ENCODE measurements at regions not wholly inside any gene's neighbourhood (a gene's known extent, or its start where the extent isn't known, plus 50 kb on each side); places are given as distances from the start of the nearest gene placed in this dataset.

DNA sequence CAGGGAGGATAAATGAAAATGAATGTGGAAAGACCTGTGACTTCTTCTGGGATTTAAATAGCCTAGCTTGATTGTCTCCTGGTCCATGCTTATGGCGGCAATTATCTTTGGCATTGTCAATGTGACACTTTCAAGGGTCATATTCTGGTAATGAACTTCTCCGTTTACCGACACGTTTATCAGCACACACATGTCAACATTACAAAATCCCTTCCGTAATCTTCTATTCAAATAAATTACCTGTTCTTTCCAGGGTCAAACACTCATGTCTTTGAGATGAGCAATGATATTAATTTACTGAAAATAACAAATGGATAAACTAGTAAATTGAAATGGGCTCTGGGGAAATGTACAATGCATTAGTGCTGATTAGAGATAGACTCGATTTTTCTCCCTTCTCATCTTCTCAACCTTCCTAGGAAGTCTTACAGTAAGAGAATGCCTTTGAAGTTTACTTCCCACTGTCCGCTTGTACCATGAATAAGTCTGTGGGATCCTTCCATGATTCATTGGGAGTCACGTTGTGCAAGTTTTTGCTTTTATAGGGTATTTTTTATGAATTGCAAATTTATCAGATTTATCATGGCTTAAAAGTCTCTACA, 646.3 kb upstream of the LRATD1 start:
- Histone ChIP-seq H3K4me3 (ENCODE audit: low read length) (no peak overlapping the region), H3K9me2 (replicated peaks; ENCODE audit: insufficient read depth, low read length) (no peaks in the 10 kb centered on the region; the same call in 1 of the 2 replicates), H3K9ac (ENCODE audit: low read length) (no peak overlapping the region), H3K36me3 (ENCODE audit: insufficient read depth, low read length) (no peaks in the 10 kb centered on the region), H3K9me3 (ENCODE audit: low read length) (peaks cover 4% of the 10 kb centered on the region; the same call in 1 of the 2 replicates), H3K4me2 (ENCODE audit: low read depth, low read length, poor library complexity, severe bottlenecking) (no peak overlapping the region), H3K79me2 (ENCODE audit: low read length) (no peaks in the 10 kb centered on the region), H3K4me1 (ENCODE audit: low read length) (no peaks in the 10 kb centered on the region), H3K27me3 (ENCODE audit: low read length) (no peaks in the 10 kb centered on the region), H3K27ac (ENCODE audit: low read length) (no peak overlapping the region), H4K20me1 (ENCODE audit: insufficient read depth, low read depth, low read length) (no peaks in the 10 kb centered on the region), H2AFZ (ENCODE audit: low read length) (no peak overlapping the region)
- DNase-seq: no peak

DNA sequence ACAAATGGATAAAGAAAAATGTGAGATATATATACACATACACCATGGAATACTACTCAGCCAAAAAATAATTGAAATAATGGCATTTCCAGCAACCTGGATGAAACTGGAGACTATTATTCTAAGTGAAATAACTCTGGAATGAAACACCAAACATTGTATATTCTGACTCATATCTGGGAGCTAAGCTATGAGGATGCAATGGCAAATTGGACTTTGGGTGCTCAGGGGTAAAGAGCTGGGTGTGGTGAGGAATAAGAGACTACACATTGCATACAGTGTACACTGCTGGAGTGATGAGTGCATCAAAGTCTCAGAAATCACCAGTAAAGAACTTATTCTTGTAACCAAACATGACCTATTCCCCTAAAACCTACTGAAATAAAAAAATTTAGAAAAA, 636.0 kb upstream of the LRATD1 start:
- Histone ChIP-seq H3K4me3 (ENCODE audit: low read length) (no peak overlapping the region), H3K79me2 (ENCODE audit: low read length) (no peaks in the 10 kb centered on the region), H3K4me2 (ENCODE audit: low read depth, low read length, poor library complexity, severe bottlenecking) (no peak overlapping the region), H3K36me3 (ENCODE audit: insufficient read depth, low read length) (no peaks in the 10 kb centered on the region), H3K9me3 (ENCODE audit: low read length) (peaks cover 17% of the 10 kb centered on the region; the same call in 1 of the 2 replicates), H3K4me1 (ENCODE audit: low read length) (no peaks in the 10 kb centered on the region), H3K27me3 (ENCODE audit: low read length) (no peaks in the 10 kb centered on the region), H3K27ac (ENCODE audit: low read length) (no peak overlapping the region), H3K9me2 (replicated peaks; ENCODE audit: insufficient read depth, low read length) (no peaks in the 10 kb centered on the region), H2AFZ (ENCODE audit: low read length) (no peak overlapping the region), H4K20me1 (ENCODE audit: insufficient read depth, low read depth, low read length) (no peaks in the 10 kb centered on the region), H3K9ac (ENCODE audit: low read length) (no peak overlapping the region)
- DNase-seq: no peak

DNA sequence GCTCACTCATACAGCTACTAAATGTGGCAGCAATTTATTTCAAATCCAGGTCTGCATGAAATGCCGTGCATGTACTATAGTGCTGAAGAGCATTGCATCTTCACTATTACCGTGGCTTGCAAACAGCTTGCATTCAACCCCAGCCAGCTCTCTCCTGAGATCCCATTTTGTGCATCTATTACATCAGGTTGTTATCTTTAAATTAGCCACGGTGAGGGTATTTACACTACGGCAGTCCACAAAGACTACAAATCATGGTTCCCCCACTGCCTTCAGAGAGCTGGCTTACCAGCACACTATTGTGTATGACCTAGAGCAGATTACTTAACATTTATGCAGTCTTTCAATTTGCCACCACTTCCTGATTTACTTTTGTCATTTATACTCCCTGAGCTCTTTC, 621.3 kb upstream of the LRATD1 start:
- peaks cover 4% of the 10 kb centered on the region; the same call in 1 of the 2 replicates for H3K9me3 ChIP-seq (ENCODE audit: low read length)
- no peaks in the 10 kb centered on the region for H3K36me3 ChIP-seq (ENCODE audit: insufficient read depth, low read length)
- H3K27me3 ChIP-seq (ENCODE audit: low read length): no peaks in the 10 kb centered on the region
- no peak overlapping the region for H3K4me3 ChIP-seq (ENCODE audit: low read length)
- no peak overlapping the region for H3K27ac ChIP-seq (ENCODE audit: low read length)
- DNase-seq: no peak
- H3K9ac ChIP-seq (ENCODE audit: low read length): no peak overlapping the region
- no peaks in the 10 kb centered on the region for H3K79me2 ChIP-seq (ENCODE audit: low read length)
- 0 out of 2 replicates have a peak, but pooled peaks cover 1% of the 10 kb centered on the region for H3K9me2 ChIP-seq (replicated peaks; ENCODE audit: insufficient read depth, low read length)
- no peak overlapping the region for H3K4me2 ChIP-seq (ENCODE audit: low read depth, low read length, poor library complexity, severe bottlenecking)
- no peaks in the 10 kb centered on the region for H4K20me1 ChIP-seq (ENCODE audit: insufficient read depth, low read depth, low read length)
- no peak overlapping the region for H2AFZ ChIP-seq (ENCODE audit: low read length)
- H3K4me1 ChIP-seq (ENCODE audit: low read length): no peaks in the 10 kb centered on the region

GRCh38 chr2:14015113-14015630, 617.3 kb upstream of the LRATD1 start:
- no peak overlapping the region for H3K4me3 ChIP-seq (ENCODE audit: low read length)
- 0 out of 2 replicates have a peak, but pooled peaks cover 3% of the 10 kb centered on the region for H3K9me2 ChIP-seq (replicated peaks; ENCODE audit: insufficient read depth, low read length)
- no peaks in the 10 kb centered on the region for H4K20me1 ChIP-seq (ENCODE audit: insufficient read depth, low read depth, low read length)
- H3K9ac ChIP-seq (ENCODE audit: low read length): no peak overlapping the region
- H3K27me3 ChIP-seq (ENCODE audit: low read length): no peaks in the 10 kb centered on the region
- no peak overlapping the region for H3K27ac ChIP-seq (ENCODE audit: low read length)
- H3K79me2 ChIP-seq (ENCODE audit: low read length): no peaks in the 10 kb centered on the region
- H3K9me3 ChIP-seq (ENCODE audit: low read length): peaks cover 7% of the 10 kb centered on the region; the same call in 1 of the 2 replicates
- no peaks in the 10 kb centered on the region for H3K4me1 ChIP-seq (ENCODE audit: low read length)
- no peak overlapping the region for H3K4me2 ChIP-seq (ENCODE audit: low read depth, low read length, poor library complexity, severe bottlenecking)
- DNase-seq: no peak
- no peaks in the 10 kb centered on the region for H3K36me3 ChIP-seq (ENCODE audit: insufficient read depth, low read length)
- no peak overlapping the region for H2AFZ ChIP-seq (ENCODE audit: low read length)

DNA sequence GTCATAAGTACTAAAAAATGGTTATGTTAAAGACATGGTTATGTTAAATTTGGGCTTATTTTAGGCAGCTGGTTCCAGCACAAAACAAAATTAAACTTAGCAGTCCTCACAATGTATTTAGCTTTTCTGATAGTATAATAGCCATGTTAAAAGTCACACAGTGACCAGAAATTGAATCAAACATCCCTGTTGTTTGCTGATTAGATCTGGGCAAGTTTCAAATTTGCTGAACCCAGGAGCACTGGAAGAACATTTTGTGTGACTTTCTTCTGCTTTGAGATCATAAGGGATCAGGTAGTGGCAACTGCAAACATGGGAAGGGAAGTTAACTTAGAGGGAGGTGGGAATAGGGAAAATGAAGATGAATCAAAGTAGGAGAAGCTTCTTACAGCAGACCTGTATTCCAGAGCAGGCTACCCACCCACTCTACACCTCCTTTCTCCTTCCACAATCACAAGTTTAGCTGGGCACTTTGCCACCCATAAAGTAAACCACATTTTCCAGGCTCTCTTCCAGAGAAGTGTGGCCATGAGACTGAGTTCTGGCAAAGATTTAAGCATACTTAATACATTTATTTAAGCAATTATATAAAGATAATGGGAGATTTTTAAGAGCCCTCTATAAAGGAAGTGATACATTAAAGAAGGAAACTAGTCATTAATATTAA, 616.1 kb upstream of the LRATD1 start:
- H3K27ac ChIP-seq (ENCODE audit: low read length): no peak overlapping the region
- no peaks in the 10 kb centered on the region for H4K20me1 ChIP-seq (ENCODE audit: insufficient read depth, low read depth, low read length)
- no peaks in the 10 kb centered on the region for H3K79me2 ChIP-seq (ENCODE audit: low read length)
- no peaks in the 10 kb centered on the region for H3K36me3 ChIP-seq (ENCODE audit: insufficient read depth, low read length)
- H3K4me3 ChIP-seq (ENCODE audit: low read length): no peak overlapping the region
- H3K27me3 ChIP-seq (ENCODE audit: low read length): no peaks in the 10 kb centered on the region
- H3K9ac ChIP-seq (ENCODE audit: low read length): no peak overlapping the region
- H3K4me2 ChIP-seq (ENCODE audit: low read depth, low read length, poor library complexity, severe bottlenecking): no peak overlapping the region
- H3K9me3 ChIP-seq (ENCODE audit: low read length): peaks cover 11% of the 10 kb centered on the region; the same call in 1 of the 2 replicates
- no peak for DNase-seq
- H2AFZ ChIP-seq (ENCODE audit: low read length): no peak overlapping the region
- 0 out of 2 replicates have a peak, but pooled peaks cover 3% of the 10 kb centered on the region for H3K9me2 ChIP-seq (replicated peaks; ENCODE audit: insufficient read depth, low read length)
- H3K4me1 ChIP-seq (ENCODE audit: low read length): no peaks in the 10 kb centered on the region

- H4K20me1 ChIP-seq (ENCODE audit: insufficient read depth, low read depth, low read length): no peaks in the 10 kb centered on the region
- 0 out of 2 replicates have a peak, but pooled peaks cover 3% of the 10 kb centered on the region for H3K9me2 ChIP-seq (replicated peaks; ENCODE audit: insufficient read depth, low read length)
- no peak overlapping the region for H3K4me3 ChIP-seq (ENCODE audit: low read length)
- H3K4me2 ChIP-seq (ENCODE audit: low read depth, low read length, poor library complexity, severe bottlenecking): no peak overlapping the region
- H3K9ac ChIP-seq (ENCODE audit: low read length): no peak overlapping the region
- no peaks in the 10 kb centered on the region for H3K79me2 ChIP-seq (ENCODE audit: low read length)
- no peaks in the 10 kb centered on the region for H3K27me3 ChIP-seq (ENCODE audit: low read length)
- DNase-seq: no peak
- no peak overlapping the region for H3K27ac ChIP-seq (ENCODE audit: low read length)
- H3K36me3 ChIP-seq (ENCODE audit: insufficient read depth, low read length): no peaks in the 10 kb centered on the region
- peaks cover 14% of the 10 kb centered on the region; the same call in 1 of the 2 replicates for H3K9me3 ChIP-seq (ENCODE audit: low read length)
- H2AFZ ChIP-seq (ENCODE audit: low read length): no peak overlapping the region
- H3K4me1 ChIP-seq (ENCODE audit: low read length): no peaks in the 10 kb centered on the region
Measured at GRCh38 chr2:14018620-14019019, 613.9 kb upstream of the LRATD1 start.

DNA sequence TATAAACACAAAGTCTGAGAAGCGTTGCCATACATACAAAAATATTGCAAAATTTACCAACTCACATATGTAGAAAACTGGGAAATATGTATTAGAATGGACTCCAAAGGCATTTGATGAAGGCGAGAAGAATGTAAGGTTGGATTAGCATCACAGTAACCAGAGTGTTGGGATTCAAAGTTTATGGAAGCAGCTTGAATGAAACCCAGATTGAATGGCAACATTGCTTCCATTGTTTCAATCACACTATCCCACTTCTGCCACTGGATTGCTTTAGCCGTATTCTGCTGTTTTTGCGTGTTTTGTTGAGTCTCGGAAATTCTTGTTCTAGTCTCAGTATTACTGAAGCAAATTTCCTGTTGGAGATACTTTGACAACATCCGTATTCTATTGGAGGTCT, 609.0 kb upstream of the LRATD1 start:
- H3K4me2 ChIP-seq (ENCODE audit: low read depth, low read length, poor library complexity, severe bottlenecking): no peak overlapping the region
- no peak overlapping the region for H3K4me3 ChIP-seq (ENCODE audit: low read length)
- H3K4me1 ChIP-seq (ENCODE audit: low read length): no peaks in the 10 kb centered on the region
- H4K20me1 ChIP-seq (ENCODE audit: insufficient read depth, low read depth, low read length): no peaks in the 10 kb centered on the region
- H2AFZ ChIP-seq (ENCODE audit: low read length): no peak overlapping the region
- H3K79me2 ChIP-seq (ENCODE audit: low read length): no peaks in the 10 kb centered on the region
- no peak for DNase-seq
- no peaks in the 10 kb centered on the region for H3K9me2 ChIP-seq (replicated peaks; ENCODE audit: insufficient read depth, low read length)
- H3K27me3 ChIP-seq (ENCODE audit: low read length): no peaks in the 10 kb centered on the region
- H3K9ac ChIP-seq (ENCODE audit: low read length): no peak overlapping the region
- H3K36me3 ChIP-seq (ENCODE audit: insufficient read depth, low read length): no peaks in the 10 kb centered on the region
- H3K27ac ChIP-seq (ENCODE audit: low read length): no peak overlapping the region
- peaks cover 16% of the 10 kb centered on the region; the same call in 1 of the 2 replicates for H3K9me3 ChIP-seq (ENCODE audit: low read length)

GRCh38 chr2:14039134-14039533, 593.4 kb upstream of the LRATD1 start:
- Histone ChIP-seq H3K4me1 (ENCODE audit: low read length) (no peaks in the 10 kb centered on the region), H3K27ac (ENCODE audit: low read length) (no peak overlapping the region), H4K20me1 (ENCODE audit: insufficient read depth, low read depth, low read length) (no peaks in the 10 kb centered on the region), H3K9ac (ENCODE audit: low read length) (no peak overlapping the region), H3K79me2 (ENCODE audit: low read length) (no peaks in the 10 kb centered on the region), H2AFZ (ENCODE audit: low read length) (no peak overlapping the region), H3K27me3 (ENCODE audit: low read length) (no peaks in the 10 kb centered on the region), H3K9me2 (replicated peaks; ENCODE audit: insufficient read depth, low read length) (no peaks in the 10 kb centered on the region), H3K4me2 (ENCODE audit: low read depth, low read length, poor library complexity, severe bottlenecking) (no peak overlapping the region), H3K9me3 (ENCODE audit: low read length) (0 out of 2 replicates have a peak, but pooled peaks cover 3% of the 10 kb centered on the region), H3K4me3 (ENCODE audit: low read length) (no peak overlapping the region), H3K36me3 (ENCODE audit: insufficient read depth, low read length) (no peaks in the 10 kb centered on the region)
- DNase-seq: no peak

All from Karpas-422 (cell line).